K562 (cell line): ENCODE measurements at regions not wholly inside any gene's neighbourhood (a gene's known extent, or its start where the extent isn't known, plus 50 kb on each side); places are given as distances from the start of the nearest gene placed in this dataset.

Experiments
- ATAC-seq: fragments of 200-7000 bp; cut with Tn5 transposase; 3 replicates; pipeline ENCODE4 v1.9.1; 2020; ENCODE audit warnings: moderate library complexity
- BruUV-seq: library from RNA; stranded (reverse); fragments of 400-500 nt; replicated peaks from 2 replicates; lab custom pipeline; 2021; lab: Mats Ljungman, UMichigan
- CTCF ChIA-PET: fragments of 300-600 bp; formaldehyde crosslinking; extraction: SDS; loops from one replicate; lab custom pipeline; 2021; ENCODE audit warnings: low intra/inter-chr PET ratio; lab: Yijun Ruan, JAX
- POLR2A ChIA-PET: fragments of 300-600, 350-650 bp; sonication (Branson Sonifier 250); formaldehyde crosslinking; extraction: SDS; loops from one replicate; lab custom pipeline; 2021; ENCODE audit warnings: antibody characterized with exemption, inconsistent platforms; lab: Yijun Ruan, JAX
- DNase-seq, 4 experiments: peaks; one replicate each; pipeline versions ENCODE4 v3.0.0 to v3.0.0-alpha.2; 2011 to 2018; ENCODE audit warnings: low spot score in 3 of 4, mixed read lengths in 3 of 4; ENCODE audit errors: extremely low read depth in 1 of 4
- FAIRE-seq: peaks from 2 replicates; lab custom pipeline; 2011; peaks lifted over from hg19 to GRCh38; lab: Jason Lieb, UNC
- H2AFZ ChIP-seq: 2 replicates; pipeline ENCODE4 v1.6.0; 2011; ENCODE audit warnings: low read depth, low read length, control low read depth, inconsistent platforms
- H3K27ac ChIP-seq: fragments of 200-600 bp; 3 replicates; pipeline ENCODE4 v1.8.0; 2011; ENCODE audit warnings: low read depth, mild to moderate bottlenecking, control low read depth, inconsistent platforms, low read length, moderate library complexity, mixed read lengths; ENCODE audit errors: extremely low read depth
- H3K27me3 ChIP-seq, 2 experiments: fragments of 300-600 bp in 1 of 2; 2 replicates in 1 of 2; 3 replicates in 1 of 2; pipeline versions ENCODE4 v1.6.0 to v1.8.0; 2011; ENCODE audit warnings: inconsistent platforms in 2 of 2, low read length in 2 of 2, mild to moderate bottlenecking in 1 of 2, mixed read lengths in 1 of 2, moderate library complexity in 1 of 2; ENCODE audit not compliant: control insufficient read depth in 2 of 2, insufficient read depth in 2 of 2
- H3K36me3 ChIP-seq: fragments of 300-600 bp; 3 replicates; pipeline ENCODE4 v1.8.0; 2011; ENCODE audit warnings: mild to moderate bottlenecking, low read length, inconsistent platforms; ENCODE audit not compliant: control insufficient read depth, insufficient read depth
- H3K4me1 ChIP-seq, 2 experiments: fragments of 200-600 bp in 1 of 2; replicated peaks in 1 of 2; 2 replicates in 1 of 2; 3 replicates in 1 of 2; pipeline versions ENCODE4 v1.5.1 to v1.8.0; 2011; ENCODE audit warnings: inconsistent platforms in 2 of 2, low read length in 2 of 2, mild to moderate bottlenecking in 1 of 2, mixed read lengths in 1 of 2, moderate library complexity in 1 of 2; ENCODE audit not compliant: control insufficient read depth in 2 of 2, insufficient read depth in 2 of 2
- H3K4me2 ChIP-seq: 2 replicates; pipeline ENCODE4 v1.6.1; 2011; ENCODE audit warnings: low read length, control low read depth, inconsistent platforms, mixed read lengths; ENCODE audit not compliant: insufficient read depth
- H3K4me3 ChIP-seq: fragments of 200-600 bp; sonication (generic), shearing (Covaris generic); 2 replicates; pipeline ENCODE4 v1.5.1; 2016; ENCODE audit warnings: control low read depth, inconsistent platforms
- H3K79me2 ChIP-seq: fragments of 200-600 bp; 3 replicates; pipeline ENCODE4 v1.8.0; 2011; ENCODE audit warnings: low read length, inconsistent platforms; ENCODE audit not compliant: control insufficient read depth, insufficient read depth
- H3K9ac ChIP-seq, 2 experiments: 2 replicates each; pipeline versions ENCODE4 v1.6.0 to v1.6.1; 2011; ENCODE audit warnings: low read depth in 2 of 2, low read length in 2 of 2, control low read depth in 1 of 2, inconsistent platforms in 1 of 2, mild to moderate bottlenecking in 1 of 2, mixed read lengths in 1 of 2; ENCODE audit not compliant: insufficient read depth in 1 of 2
- H3K9me1 ChIP-seq: one replicate; pipeline ENCODE4 v1.6.0; 2011; ENCODE audit warnings: inconsistent platforms, mild to moderate bottlenecking, low read length, moderate library complexity; ENCODE audit not compliant: control insufficient read depth, insufficient read depth
- H3K9me3 ChIP-seq: replicated peaks from 2 replicates; pipeline ENCODE4 v1.5.1; 2011; ENCODE audit warnings: low read depth, low read length, inconsistent platforms; ENCODE audit not compliant: control insufficient read depth, insufficient read depth
- H4K20me1 ChIP-seq: replicated peaks from 2 replicates; pipeline ENCODE4 v1.6.1; 2011; ENCODE audit warnings: low read length, inconsistent platforms, mixed read lengths; ENCODE audit not compliant: control insufficient read depth, insufficient read depth
- FOXK2 ChIP-seq, 2 experiments: fragments of 450-650 bp; IDR thresholded peaks in 1 of 2; conservative IDR thresholded peaks in 1 of 2; 2 replicates each; pipeline ENCODE4 v1.6.1; 2016; ENCODE audit warnings: low read depth in 2 of 2, mild to moderate bottlenecking in 1 of 2
- JUNB ChIP-seq: fragments of 450-650 bp; formaldehyde crosslinking; conservative IDR thresholded peaks from 2 replicates; pipeline ENCODE4 v1.4.0; 2020; ENCODE audit warnings: mild to moderate bottlenecking
- PHB ChIP-seq: fragments of 250-450 bp; sonication (Bioruptor Pico); IDR thresholded peaks from 2 replicates; pipeline ENCODE4 v1.5.0; 2021
- PRDM10 ChIP-seq: fragments of 450-650 bp; IDR thresholded peaks from 2 replicates; pipeline ENCODE4 v1.6.1; 2018; ENCODE audit not compliant: partially characterized antibody
- TCF15 ChIP-seq: fragments of 250-450 bp; sonication (Bioruptor Pico); IDR thresholded peaks from 2 replicates; pipeline ENCODE4 v1.8.0; 2022; ENCODE audit warnings: moderate library complexity, mild to moderate bottlenecking, inconsistent platforms
- ZBTB11 ChIP-seq, 3 experiments: fragments of 200-800 bp in 1 of 3; fragments of 250-450 bp in 1 of 3; fragments of 450-650 bp in 1 of 3; sonication (Bioruptor Pico) in 1 of 3; sonication (Bioruptor generic) in 1 of 3; formaldehyde crosslinking in 1 of 3; IDR thresholded peaks; 2 replicates each; pipeline versions ENCODE4 v1.6.1 to v1.8.0; 2016 to 2022; ENCODE audit warnings: mild to moderate bottlenecking in 2 of 3, missing genetic modification characterization in 2 of 3, missing compliant biosample characterization in 1 of 3, moderate library complexity in 1 of 3
- ZNF165 ChIP-seq: fragments of 250-450 bp; sonication (Bioruptor Pico); IDR thresholded peaks from 2 replicates; pipeline ENCODE4 v1.4.0; 2020; ENCODE audit warnings: borderline replicate concordance
- ZNF717 ChIP-seq: fragments of 250-450 bp; sonication (Bioruptor Pico); IDR thresholded peaks from 2 replicates; pipeline ENCODE4 v1.5.0; 2021
- WGBS: fragments of 100-300 bp; shearing (Covaris generic); methylation state at CpG from one replicate; pipeline ENCODE4 v1.1.6; 2016; ENCODE audit warnings: low coverage, mixed read lengths; ENCODE audit not compliant: insufficient coverage; ENCODE audit errors: missing lambda C conversion rate; 5-methylcytosine and 5-hydroxymethylcytosine counted together
- in situ Hi-C: fragments of 300-500 bp; cut with MboI; formaldehyde crosslinking; loops from 4 replicates; pipeline ENCODE4 v1.15.0; 2018; ENCODE audit warnings: inconsistent platforms, mixed read lengths
- intact Hi-C: fragments of 100-400 bp; cut with micrococcal nuclease; formaldehyde crosslinking; loops from 2 replicates; pipeline ENCODE4 v1.14.2; 2022

GRCh38 chr10:78254013-78254412 is 220.3 kb downstream of the RPS24 start:
- Histone ChIP-seq H3K36me3 (no peaks in the 10 kb centered on the region), H2AFZ (no peak overlapping the region), H3K27me3 (peaks cover 7 to 36% of the 10 kb centered on the region in 2 experiments; a peak in 3 of 5 replicates), H3K27ac (no peak overlapping the region), H3K9me1 (no peaks in the 10 kb centered on the region), H3K4me2 (no peak overlapping the region), H3K4me1 (peaks cover 8 to 15% of the 10 kb centered on the region in 2 experiments; a peak in 3 of 5 replicates), H4K20me1 (no peaks in the 10 kb centered on the region), H3K4me3 (no peak overlapping the region), H3K79me2 (no peaks in the 10 kb centered on the region), H3K9me3 (no peaks in the 10 kb centered on the region)
- WGBS, result 7% methylated on average over 3 of the region's 3 CpGs
- ATAC-seq (no peak), FAIRE-seq (no peak)
- intact Hi-C loops, result no loop called here
- CTCF ChIA-PET, result no interaction called here
- no TSS peak for BruUV-seq
- in situ Hi-C loops, result no loop called here
- no peak for TF ChIP-seq ZNF717 (CRISPR knock-in tag)
- no peak for TF ChIP-seq PRDM10
- TF ChIP-seq PHB (CRISPR knock-in tag), result no peak
- no peak for TF ChIP-seq ZBTB11 (CRISPR knock-in tag; IDR thresholded peaks at IDR 0.05)
- no peak for TF ChIP-seq TCF15
- TF ChIP-seq FOXK2 (conservative IDR thresholded peaks at IDR 0.05 in 1 of 2, IDR thresholded peaks at IDR 0.05 in 1 of 2; ENCODE audit: low read depth in 2 of 2), result no peak
- TF ChIP-seq JUNB (CRISPR knock-in tag), result no peak
- no peak for TF ChIP-seq ZNF165 (CRISPR knock-in tag)
- TF ChIP-seq, all 486 proteins: peak for 0
- POLR2A ChIA-PET, result interaction anchor here (1.4 kb wide), 1 partner anchor 39 kb away, joined by 5 read pairs; no protein-coding TSS in a partner anchor
- no peak for DNase-seq
- H3K9ac ChIP-seq, result no peak overlapping the region
